H1 (cell line): ENCODE measurements at regions not wholly inside any gene's neighbourhood (a gene's known extent, or its start where the extent isn't known, plus 50 kb on each side); places are given as distances from the start of the nearest gene placed in this dataset.

Source experiments
- CTCF ChIA-PET: fragments of 300-600 bp; sonication (Branson Sonifier 250); formaldehyde crosslinking; loops from one replicate; lab custom pipeline; 2021; ENCODE audit not compliant: partially characterized antibody; lab: Charles Lee
- POLR2A ChIA-PET: fragments of 300-600 bp; sonication (Branson Sonifier 250); formaldehyde crosslinking; loops from one replicate; lab custom pipeline; 2021; ENCODE audit warnings: inconsistent platforms; ENCODE audit not compliant: partially characterized antibody; lab: Charles Lee
- DNase-seq, 2 experiments: peaks; one replicate each; pipeline versions ENCODE4 v3.0.0 to v3.0.0-alpha.2; 2010 to 2022; ENCODE audit warnings: low spot score in 2 of 2, low read depth in 1 of 2, mixed read lengths in 1 of 2
- FAIRE-seq: peaks from 2 replicates; lab custom pipeline; 2011; peaks lifted over from hg19 to GRCh38; lab: Jason Lieb, UNC
- H2AFZ ChIP-seq: 2 replicates; pipeline ENCODE4 v1.8.1; 2012; ENCODE audit warnings: low read length, inconsistent platforms
- H2AK5ac ChIP-seq: 2 replicates; pipeline ENCODE4 v1.6.1; 2013; ENCODE audit warnings: low read depth, low read length
- H2BK120ac ChIP-seq: replicated peaks from 2 replicates; pipeline ENCODE3; 2013; ENCODE audit warnings: low read depth, low read length, inconsistent platforms
- H2BK12ac ChIP-seq: 2 replicates; pipeline ENCODE4 v1.6.1; 2013; ENCODE audit warnings: low read depth, low read length
- H2BK15ac ChIP-seq: 2 replicates; pipeline ENCODE4 v1.6.1; 2013; ENCODE audit warnings: low read length
- H2BK20ac ChIP-seq: 2 replicates; pipeline ENCODE4 v1.6.1; 2013; ENCODE audit warnings: low read length
- H2BK5ac ChIP-seq: 2 replicates; pipeline ENCODE4 v1.6.1; 2013; ENCODE audit warnings: low read depth, low read length
- H3K14ac ChIP-seq: 2 replicates; pipeline ENCODE4 v1.6.1; 2013; ENCODE audit warnings: inconsistent platforms; ENCODE audit not compliant: insufficient read length
- H3K18ac ChIP-seq: 2 replicates; pipeline ENCODE4 v1.6.1; 2013; ENCODE audit warnings: low read length; ENCODE audit errors: extremely low read depth
- H3K23ac ChIP-seq: 2 replicates; pipeline ENCODE4 v1.6.1; 2013; ENCODE audit warnings: inconsistent platforms; ENCODE audit not compliant: insufficient read length
- H3K23me2 ChIP-seq: 2 replicates; pipeline ENCODE4 v1.6.1; 2013; ENCODE audit warnings: low read depth, low read length
- H3K27ac ChIP-seq: 2 replicates; pipeline ENCODE4 v1.6.1; 2011; ENCODE audit warnings: low read depth, low read length, inconsistent platforms
- H3K27me3 ChIP-seq, 4 experiments: replicated peaks in 1 of 4; 1 replicate in 1 of 4; 2 replicates in 3 of 4; pipeline versions ENCODE4 v1.6.1 to v1.8.1; 2011 to 2013; ENCODE audit warnings: low read length in 3 of 4, mild to moderate bottlenecking in 3 of 4, inconsistent platforms in 2 of 4, mixed read lengths in 2 of 4, moderate library complexity in 1 of 4; ENCODE audit not compliant: control insufficient read depth in 3 of 4, insufficient read depth in 3 of 4; ENCODE audit errors: extremely low read depth in 1 of 4
- H3K36me3 ChIP-seq, 4 experiments: 2 replicates each; pipeline versions ENCODE4 v1.6.1 to v1.8.1; 2011 to 2013; ENCODE audit warnings: mild to moderate bottlenecking in 4 of 4, low read length in 3 of 4, moderate library complexity in 2 of 4, control low read depth in 1 of 4, inconsistent platforms in 1 of 4; ENCODE audit not compliant: insufficient read depth in 4 of 4, control insufficient read depth in 2 of 4
- H3K4ac ChIP-seq: replicated peaks from 2 replicates; pipeline ENCODE3; 2013; ENCODE audit warnings: low read length, low read depth, mixed read lengths, inconsistent platforms; ENCODE audit not compliant: insufficient read length
- H3K4me1 ChIP-seq, 4 experiments: replicated peaks in 1 of 4; 1 replicate in 1 of 4; 2 replicates in 3 of 4; pipeline versions ENCODE4 v1.6.1 to v1.8.1; 2011 to 2013; ENCODE audit warnings: low read length in 3 of 4, inconsistent platforms in 2 of 4, mixed read lengths in 1 of 4; ENCODE audit not compliant: insufficient read depth in 4 of 4, control insufficient read depth in 3 of 4
- H3K4me2 ChIP-seq, 2 experiments: 2 replicates each; pipeline versions ENCODE4 v1.6.1 to v1.8.1; 2011 to 2013; ENCODE audit warnings: low read depth in 2 of 2, low read length in 2 of 2, control low read depth in 1 of 2, inconsistent platforms in 1 of 2, mild to moderate bottlenecking in 1 of 2; ENCODE audit not compliant: insufficient read depth in 1 of 2
- H3K4me3 ChIP-seq, 4 experiments: fragments of 200-600, 300-600 bp in 1 of 4; sonication (generic), shearing (Covaris generic), sonication (Bioruptor Twin) in 1 of 4; 2 replicates each; pipeline versions ENCODE4 v1.5.1 to v1.8.1; 2011 to 2016; ENCODE audit warnings: low read length in 4 of 4, low read depth in 3 of 4, control low read depth in 2 of 4, inconsistent platforms in 2 of 4, mild to moderate bottlenecking in 2 of 4, mixed read lengths in 1 of 4, moderate library complexity in 1 of 4; ENCODE audit not compliant: insufficient read depth in 2 of 4; ENCODE audit errors: extremely low read depth in 1 of 4
- H3K56ac ChIP-seq: replicated peaks from 2 replicates; pipeline ENCODE3; 2013; ENCODE audit warnings: low read depth, mild to moderate bottlenecking, mixed read lengths, low read length, inconsistent platforms; ENCODE audit not compliant: insufficient read length
- H3K79me1 ChIP-seq: 2 replicates; pipeline ENCODE4 v1.6.1; 2013; ENCODE audit warnings: low read depth, low read length, control low read depth
- H3K79me2 ChIP-seq, 2 experiments: 2 replicates each; pipeline versions ENCODE4 v1.6.1 to v1.8.1; 2012 to 2013; ENCODE audit warnings: low read length in 2 of 2, mild to moderate bottlenecking in 2 of 2, inconsistent platforms in 1 of 2; ENCODE audit not compliant: insufficient read depth in 2 of 2, control insufficient read depth in 1 of 2
- H3K9ac ChIP-seq, 4 experiments: replicated peaks in 1 of 4; 1 replicate in 1 of 4; 2 replicates in 3 of 4; pipeline versions ENCODE4 v1.6.1 to v1.8.1; 2011 to 2013; ENCODE audit warnings: low read depth in 3 of 4, low read length in 3 of 4, control low read depth in 2 of 4, mild to moderate bottlenecking in 2 of 4, moderate library complexity in 2 of 4, inconsistent platforms in 1 of 4; ENCODE audit errors: extremely low read depth in 1 of 4
- H3K9me3 ChIP-seq, 2 experiments: 2 replicates each; pipeline versions ENCODE4 v1.6.1 to v1.8.1; 2012 to 2013; ENCODE audit warnings: mild to moderate bottlenecking in 2 of 2, moderate library complexity in 2 of 2, control low read depth in 1 of 2, inconsistent platforms in 1 of 2, low read depth in 1 of 2, low read length in 1 of 2, mixed read lengths in 1 of 2; ENCODE audit not compliant: insufficient read depth in 2 of 2
- H4K20me1 ChIP-seq, 2 experiments: replicated peaks in 1 of 2; 2 replicates each; pipeline versions ENCODE3 to v1.8.1; 2011 to 2013; ENCODE audit warnings: inconsistent platforms in 2 of 2, low read length in 2 of 2, mild to moderate bottlenecking in 1 of 2; ENCODE audit not compliant: insufficient read depth in 2 of 2, control insufficient read depth in 1 of 2
- H4K5ac ChIP-seq: 2 replicates; pipeline ENCODE4 v1.6.1; 2013; ENCODE audit warnings: low read length, low read depth, mixed read lengths, inconsistent platforms; ENCODE audit not compliant: insufficient read length
- H4K8ac ChIP-seq: 2 replicates; pipeline ENCODE4 v1.8.0; 2013; ENCODE audit warnings: mild to moderate bottlenecking, moderate library complexity, low read length, inconsistent platforms; ENCODE audit not compliant: insufficient read depth; ENCODE audit errors: extremely low read depth
- H4K91ac ChIP-seq: replicated peaks from 2 replicates; pipeline ENCODE3; 2013; ENCODE audit warnings: low read length, mixed read lengths, inconsistent platforms; ENCODE audit not compliant: insufficient read length
- ASH2L ChIP-seq: fragments of 200-600, 300-600 bp; sonication (generic); IDR thresholded peaks from one replicate; pipeline ENCODE4 v1.7.1; 2017; ENCODE audit warnings: low read length
- CBX5 ChIP-seq: fragments of 300-800, 300-1000 bp; sonication (generic); IDR thresholded peaks from 2 replicates; pipeline ENCODE4 v1.7.1; 2016; ENCODE audit warnings: antibody characterized with exemption, low read length, low read depth
- HDAC6 ChIP-seq: IDR thresholded peaks from one replicate; pipeline ENCODE4 v1.7.1; 2012; ENCODE audit warnings: low read depth, mild to moderate bottlenecking, inconsistent platforms, low read length, moderate library complexity
- MAX ChIP-seq: IDR thresholded peaks from 2 replicates; pipeline ENCODE4 v1.6.1; 2012; ENCODE audit warnings: inconsistent platforms
- SP4 ChIP-seq: IDR thresholded peaks from 2 replicates; pipeline ENCODE4 v1.6.1; 2012; ENCODE audit warnings: low read length, inconsistent platforms
- YY1 ChIP-seq: IDR thresholded peaks from 2 replicates; pipeline ENCODE4 v1.6.1; 2011; ENCODE audit warnings: low read depth, mild to moderate bottlenecking, low read length
- WGBS, 2 experiments: shearing (Covaris generic) in 1 of 2; methylation state at CpG; one replicate each; pipeline versions ENCODE4 v1.1.6 to v1.1.7; 2013 to 2015; ENCODE audit warnings: low lambda C conversion rate in 2 of 2, mixed read lengths in 2 of 2, inconsistent platforms in 1 of 2, low coverage in 1 of 2, missing lambda C conversion rate in 1 of 2; ENCODE audit not compliant: insufficient replicate concordance in 2 of 2, insufficient coverage in 1 of 2, insufficient read length in 1 of 2; ENCODE audit errors: extremely low coverage in 1 of 2, missing lambda C conversion rate in 1 of 2; 5-methylcytosine and 5-hydroxymethylcytosine counted together

GRCh38 chr2:160632084-160632975 lies 138.7 kb upstream of the RBMS1 start:
- POLR2A ChIA-PET, result no interaction called here
- H2AK5ac ChIP-seq, result no peak overlapping the region
- H3K56ac ChIP-seq, result no peak overlapping the region
- H3K14ac ChIP-seq, result no peak overlapping the region
- no peak overlapping the region for H2BK15ac ChIP-seq
- H3K18ac ChIP-seq, result no peak overlapping the region
- CTCF ChIA-PET, result interaction anchor here (0.7 kb wide), 1 partner anchor 13 kb away, joined by 3 read pairs; no protein-coding TSS in a partner anchor
- H3K23ac ChIP-seq, result no peak overlapping the region
- H2AFZ ChIP-seq, result no peak overlapping the region
- no peak overlapping the region for H4K8ac ChIP-seq
- H3K4me3 ChIP-seq, result no peak overlapping the region
- no peak overlapping the region for H2BK120ac ChIP-seq
- no peak overlapping the region for H3K4me2 ChIP-seq
- H3K9ac ChIP-seq, result no peak overlapping the region
- WGBS, 2 experiments, result 79% methylated on average over 7 of the region's 7 CpGs; no CpG with 5 or more reads in 1 of the 2 experiments
- H2BK5ac ChIP-seq, result no peak overlapping the region
- no peaks in the 10 kb centered on the region for H3K36me3 ChIP-seq
- H3K4me1 ChIP-seq, result peaks cover 0 to 3% (median 1%) of the 10 kb centered on the region in 4 experiments; a peak in 3 of 7 replicates
- no peaks in the 10 kb centered on the region for H3K79me2 ChIP-seq
- H3K27me3 ChIP-seq, result no peaks in the 10 kb centered on the region
- no peaks in the 10 kb centered on the region for H3K79me1 ChIP-seq
- H4K91ac ChIP-seq, result no peak overlapping the region
- no peaks in the 10 kb centered on the region for H3K9me3 ChIP-seq
- no peak overlapping the region for H4K5ac ChIP-seq
- H2BK12ac ChIP-seq, result no peak overlapping the region
- no peak overlapping the region for H3K27ac ChIP-seq
- TF ChIP-seq MAX (no peak), YY1 (no peak), HDAC6 (no peak), SP4 (no peak), CBX5 (no peak), ASH2L (no peak)
- no peak for DNase-seq
- no peak overlapping the region for H2BK20ac ChIP-seq
- H4K20me1 ChIP-seq, result no peaks in the 10 kb centered on the region
- no peak overlapping the region for H3K4ac ChIP-seq
- FAIRE-seq, result no peak
- no peaks in the 10 kb centered on the region; the same call in 1 of the 2 replicates for H3K23me2 ChIP-seq
